Trophoblast cell (in vitro differentiated cells and primary cell): ENCODE measurements at regions not wholly inside any gene's neighbourhood (a gene's known extent, or its start where the extent isn't known, plus 50 kb on each side); places are given as distances from the start of the nearest gene placed in this dataset.

Experiments used
- DNase-seq, 2 donors: peaks; one replicate each; pipeline ENCODE4 v3.0.0-alpha.2; 2016
- H2AFZ ChIP-seq: 2 replicates; pipeline ENCODE4 v1.6.1; 2013; ENCODE audit warnings: low read length, moderate library complexity, mild to moderate bottlenecking; ENCODE audit not compliant: insufficient read depth, poor library complexity
- H2AK5ac ChIP-seq: 2 replicates; pipeline ENCODE4 v1.6.1; 2013; ENCODE audit warnings: mild to moderate bottlenecking, low read length
- H2BK120ac ChIP-seq: 2 replicates; pipeline ENCODE4 v1.6.1; 2013; ENCODE audit warnings: low read length, mild to moderate bottlenecking, moderate library complexity; ENCODE audit not compliant: insufficient read depth, poor library complexity
- H2BK12ac ChIP-seq: 2 replicates; pipeline ENCODE4 v1.6.1; 2013; ENCODE audit warnings: mild to moderate bottlenecking, low read length, moderate library complexity
- H2BK5ac ChIP-seq: 2 replicates; pipeline ENCODE4 v1.6.1; 2013; ENCODE audit warnings: low read length, low read depth, moderate library complexity, mild to moderate bottlenecking; ENCODE audit not compliant: poor library complexity
- H3K14ac ChIP-seq: 2 replicates; pipeline ENCODE4 v1.6.1; 2013; ENCODE audit warnings: mild to moderate bottlenecking, low read length
- H3K18ac ChIP-seq: 2 replicates; pipeline ENCODE4 v1.6.1; 2013; ENCODE audit warnings: mild to moderate bottlenecking, low read length
- H3K23ac ChIP-seq: 2 replicates; pipeline ENCODE4 v1.6.1; 2013; ENCODE audit warnings: low read length
- H3K27ac ChIP-seq: 2 replicates; pipeline ENCODE4 v1.5.1; 2013; ENCODE audit warnings: low read depth, mild to moderate bottlenecking, inconsistent platforms, low read length, moderate library complexity
- H3K27me3 ChIP-seq: 2 replicates; pipeline ENCODE4 v1.6.1; 2013; ENCODE audit warnings: inconsistent platforms, mild to moderate bottlenecking, low read length, moderate library complexity; ENCODE audit not compliant: insufficient read depth
- H3K36me3 ChIP-seq, 2 experiments: 1 replicate in 1 of 2; 2 replicates in 1 of 2; pipeline ENCODE4 v1.6.1; 2013; ENCODE audit warnings: low read length in 2 of 2, mild to moderate bottlenecking in 2 of 2, moderate library complexity in 1 of 2; ENCODE audit not compliant: insufficient read depth in 2 of 2, control insufficient read depth in 1 of 2
- H3K4ac ChIP-seq: 2 replicates; pipeline ENCODE4 v1.6.1; 2013; ENCODE audit warnings: low read depth, mild to moderate bottlenecking, low read length, moderate library complexity
- H3K4me1 ChIP-seq, 2 experiments: 1 replicate in 1 of 2; 2 replicates in 1 of 2; pipeline ENCODE4 v1.6.1; 2013; ENCODE audit warnings: low read length in 2 of 2, mild to moderate bottlenecking in 2 of 2, moderate library complexity in 1 of 2; ENCODE audit not compliant: insufficient read depth in 2 of 2, control insufficient read depth in 1 of 2
- H3K4me2 ChIP-seq: 2 replicates; pipeline ENCODE4 v1.6.1; 2013; ENCODE audit warnings: inconsistent platforms, mild to moderate bottlenecking, low read length, moderate library complexity
- H3K4me3 ChIP-seq: 2 replicates; pipeline ENCODE4 v1.5.1; 2013; ENCODE audit warnings: mild to moderate bottlenecking, low read depth, low read length, inconsistent platforms
- H3K79me1 ChIP-seq: one replicate; pipeline ENCODE4 v1.6.1; 2013; ENCODE audit warnings: low read length
- H3K79me2 ChIP-seq: 2 replicates; pipeline ENCODE4 v1.6.1; 2013; ENCODE audit warnings: low read length, mild to moderate bottlenecking; ENCODE audit not compliant: control insufficient read depth, insufficient read depth, poor library complexity
- H3K9ac ChIP-seq: 2 replicates; pipeline ENCODE4 v1.6.1; 2013; ENCODE audit warnings: mild to moderate bottlenecking, low read length
- H3K9me3 ChIP-seq: 2 replicates; pipeline ENCODE4 v1.6.1; 2013; ENCODE audit warnings: low read depth, mild to moderate bottlenecking, control low read depth, inconsistent platforms, low read length; ENCODE audit not compliant: insufficient read depth
- H4K12ac ChIP-seq: 2 replicates; pipeline ENCODE4 v1.6.1; 2013; ENCODE audit warnings: low read depth, mild to moderate bottlenecking, low read length, moderate library complexity
- H4K8ac ChIP-seq: 2 replicates; pipeline ENCODE4 v1.6.1; 2013; ENCODE audit warnings: low read depth, mild to moderate bottlenecking, low read length, moderate library complexity
- H4K91ac ChIP-seq: one replicate; pipeline ENCODE4 v1.6.1; 2013; ENCODE audit warnings: low read depth, mild to moderate bottlenecking, low read length, moderate library complexity
- WGBS: extraction: QIAGEN DNeasy Blood & Tissue Kit; methylation state at CpG from one replicate; pipeline ENCODE4 v1.1.7; 2013; ENCODE audit warnings: missing lambda C conversion rate; ENCODE audit not compliant: insufficient read length, insufficient coverage; ENCODE audit errors: extremely low coverage; 5-methylcytosine and 5-hydroxymethylcytosine counted together

DNA sequence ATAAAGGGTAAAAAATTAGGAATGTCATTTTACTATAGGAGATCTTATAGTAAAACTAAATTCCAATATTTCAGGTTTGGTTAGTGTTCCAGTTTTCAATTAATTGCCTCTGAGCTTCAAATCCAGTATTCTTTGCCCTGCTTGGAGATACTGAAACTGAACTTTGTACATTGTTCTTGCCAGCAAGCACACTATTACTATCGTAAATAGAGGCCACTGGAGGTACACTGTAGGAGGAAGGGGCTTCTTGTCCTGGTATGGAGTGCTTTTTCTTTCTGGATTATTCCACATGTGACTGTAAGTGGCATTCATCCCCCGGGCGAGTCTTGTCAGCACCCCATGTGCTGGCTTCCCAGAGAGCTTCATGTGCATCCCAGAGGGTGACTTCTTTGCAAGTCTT, 234.7 kb upstream of the PTPRZ1 start:
- Histone ChIP-seq H3K79me1 (no peaks in the 10 kb centered on the region), H3K23ac (no peak overlapping the region), H3K9ac (no peak overlapping the region), H4K12ac (no peak overlapping the region), H3K27me3 (no peaks in the 10 kb centered on the region), H2BK120ac (no peak overlapping the region), H4K91ac (no peak overlapping the region), H3K4ac (no peak overlapping the region), H2BK12ac (no peak overlapping the region), H2AK5ac (no peak overlapping the region), H3K14ac (no peak overlapping the region), H3K4me3 (no peak overlapping the region), H3K36me3 (no peaks in the 10 kb centered on the region), H2BK5ac (no peak overlapping the region), H3K4me1 (no peaks in the 10 kb centered on the region), H3K18ac (no peak overlapping the region), H3K79me2 (no peaks in the 10 kb centered on the region), H3K4me2 (no peak overlapping the region), H4K8ac (no peak overlapping the region), H3K9me3 (no peaks in the 10 kb centered on the region), H2AFZ (no peak overlapping the region), H3K27ac (no peak overlapping the region)
- DNase-seq = no peak
- no CpG with 5 or more reads among the region's 3 CpGs for WGBS

DNA sequence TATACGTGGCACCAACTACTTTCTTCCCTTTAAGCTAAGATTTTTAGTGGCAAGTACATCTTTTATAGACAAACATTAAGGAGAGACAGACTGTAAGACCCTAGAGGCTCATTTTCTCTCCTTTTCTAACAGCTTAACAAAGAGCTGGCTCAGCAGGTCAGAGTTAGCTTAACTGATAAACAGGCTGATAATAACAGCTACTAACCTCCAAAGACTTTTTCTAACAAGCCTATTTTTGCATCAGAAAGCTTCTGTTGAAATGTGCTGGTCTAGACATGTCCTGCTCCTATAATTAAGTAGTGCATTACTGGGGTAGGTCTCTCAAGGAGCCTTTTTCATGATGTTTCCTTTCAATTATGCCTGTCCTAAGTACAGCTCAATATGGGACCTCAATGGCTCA, 238.2 kb upstream of the FAM3C start:
- no CpG with 5 or more reads among the region's 1 CpG for WGBS
- Histone ChIP-seq H3K4ac (no peak overlapping the region), H3K4me3 (no peak overlapping the region), H3K18ac (no peak overlapping the region), H3K9ac (no peak overlapping the region), H3K27me3 (no peaks in the 10 kb centered on the region), H3K4me1 (no peaks in the 10 kb centered on the region), H3K23ac (no peak overlapping the region), H2AK5ac (no peak overlapping the region), H4K12ac (no peak overlapping the region), H2AFZ (no peak overlapping the region), H3K79me1 (no peaks in the 10 kb centered on the region), H3K14ac (no peak overlapping the region), H3K36me3 (no peaks in the 10 kb centered on the region), H3K9me3 (no peaks in the 10 kb centered on the region), H2BK5ac (no peak overlapping the region), H3K27ac (no peak overlapping the region), H2BK12ac (no peak overlapping the region), H4K91ac (no peak overlapping the region), H3K4me2 (no peak overlapping the region), H2BK120ac (no peak overlapping the region), H3K79me2 (no peaks in the 10 kb centered on the region), H4K8ac (no peak overlapping the region)
- no peak for DNase-seq

DNA sequence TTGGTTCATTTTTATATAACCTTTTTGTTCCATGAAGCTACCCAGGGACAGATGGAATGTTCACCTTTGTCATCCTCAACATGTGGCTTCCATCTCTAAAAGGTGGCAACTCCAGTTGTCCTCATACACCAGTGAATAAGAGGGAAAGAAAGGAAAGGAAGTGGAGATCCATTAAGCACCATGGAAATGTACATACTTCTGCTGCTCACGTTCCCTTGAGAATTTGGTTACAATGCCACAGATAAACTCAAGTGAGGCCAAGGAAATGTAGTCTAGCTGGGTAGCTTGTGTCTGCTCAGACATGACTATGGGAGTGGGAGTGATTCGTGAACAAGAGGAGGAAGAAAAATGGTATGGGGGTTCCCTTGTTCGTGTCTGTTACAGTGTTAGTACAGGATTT, 237.1 kb upstream of the FAM3C start:
- Histone ChIP-seq H2BK120ac (no peak overlapping the region), H3K9me3 (no peaks in the 10 kb centered on the region), H3K18ac (no peak overlapping the region), H3K27ac (no peak overlapping the region), H3K4me2 (no peak overlapping the region), H3K36me3 (no peaks in the 10 kb centered on the region), H4K8ac (no peak overlapping the region), H2AFZ (no peak overlapping the region), H3K79me2 (no peaks in the 10 kb centered on the region), H3K14ac (no peak overlapping the region), H3K4ac (no peak overlapping the region), H3K4me3 (no peak overlapping the region), H3K9ac (no peak overlapping the region), H2BK12ac (no peak overlapping the region), H2BK5ac (no peak overlapping the region), H3K79me1 (no peaks in the 10 kb centered on the region), H2AK5ac (no peak overlapping the region), H3K27me3 (no peaks in the 10 kb centered on the region), H4K91ac (no peak overlapping the region), H3K4me1 (no peaks in the 10 kb centered on the region), H3K23ac (no peak overlapping the region), H4K12ac (no peak overlapping the region)
- no CpG with 5 or more reads among the region's 3 CpGs for WGBS
- DNase-seq = no peak

DNA sequence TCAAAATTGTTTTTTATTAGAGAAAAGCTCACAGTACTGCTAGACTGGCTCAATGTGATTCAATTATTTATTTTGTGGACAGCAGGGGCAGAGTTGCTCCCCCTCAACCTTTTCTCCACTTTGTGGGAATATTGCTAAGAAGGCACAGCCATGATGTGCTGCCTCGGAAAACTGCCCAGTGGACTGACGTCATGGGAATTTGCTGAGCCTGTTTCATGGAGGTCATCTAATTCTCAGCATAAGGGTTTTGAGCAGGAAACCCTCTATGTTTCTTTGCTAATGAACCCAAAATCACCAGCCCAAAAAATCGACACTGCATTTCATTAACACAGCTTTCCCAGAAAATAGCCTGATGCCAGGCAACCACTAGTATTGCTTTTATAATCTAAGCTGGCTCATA, 228.8 kb upstream of the FAM3C start:
- Histone ChIP-seq H3K9me3 (no peaks in the 10 kb centered on the region), H3K4me1 (peaks cover 0 to 4% of the 10 kb centered on the region in 2 experiments), H2AK5ac (no peak overlapping the region), H3K23ac (no peak overlapping the region), H3K18ac (no peak overlapping the region), H2BK5ac (no peak overlapping the region), H4K8ac (no peak overlapping the region), H3K9ac (no peak overlapping the region), H3K4ac (no peak overlapping the region), H3K36me3 (no peaks in the 10 kb centered on the region), H2BK120ac (no peak overlapping the region), H3K14ac (no peak overlapping the region), H2AFZ (no peak overlapping the region), H3K79me2 (no peaks in the 10 kb centered on the region), H2BK12ac (no peak overlapping the region), H4K91ac (no peak overlapping the region), H3K79me1 (no peaks in the 10 kb centered on the region), H3K4me2 (no peak overlapping the region), H3K27ac (no peak overlapping the region), H3K4me3 (no peak overlapping the region), H4K12ac (no peak overlapping the region), H3K27me3 (no peaks in the 10 kb centered on the region)
- peak in 1 of 2 donors; percentile 33 for DNase-seq
- WGBS = no CpG with 5 or more reads among the region's 3 CpGs
